AG04450 (cell line): ENCODE measurements at regions not wholly inside any gene's neighbourhood (a gene's known extent, or its start where the extent isn't known, plus 50 kb on each side); places are given as distances from the start of the nearest gene placed in this dataset.

Source experiments
- CTCF ChIA-PET: fragments of 300-600, 350-600 bp; formaldehyde crosslinking; extraction: SDS; loops from one replicate; lab custom pipeline; 2022; ENCODE audit warnings: antibody characterized with exemption, inconsistent platforms; lab: Charles Lee
- POLR2A ChIA-PET: fragments of 350-600 bp; formaldehyde crosslinking; extraction: SDS; loops from one replicate; lab custom pipeline; 2021; ENCODE audit warnings: antibody characterized with exemption, inconsistent platforms; lab: Yijun Ruan, JAX
- DNase-seq: peaks from one replicate; pipeline ENCODE4 v3.0.0-alpha.2; 2011; ENCODE audit warnings: low read depth, low spot score
- H3K27ac ChIP-seq: one replicate; pipeline ENCODE4 v1.5.1; 2012; ENCODE audit warnings: low read depth, low read length, control low read depth
- H3K27me3 ChIP-seq: one replicate; pipeline ENCODE4 v1.6.0; 2012; ENCODE audit warnings: low read length; ENCODE audit not compliant: control insufficient read depth, insufficient read depth
- H3K4me3 ChIP-seq: 2 replicates; pipeline ENCODE4 v1.5.1; 2011; ENCODE audit warnings: mild to moderate bottlenecking, low read depth, low read length, control low read depth
- H3K9me3 ChIP-seq: 2 replicates; pipeline ENCODE4 v1.5.1; 2012; ENCODE audit warnings: low read length; ENCODE audit not compliant: control insufficient read depth, insufficient read depth
- CTCF ChIP-seq: IDR thresholded peaks from 2 replicates; pipeline ENCODE4 v1.5.1; 2011; ENCODE audit warnings: low read depth, low read length, control low read depth, inconsistent platforms

- Histone ChIP-seq H3K9me3 (peaks cover 22% of the 10 kb centered on the region), H3K27me3 (no peaks in the 10 kb centered on the region), H3K4me3 (no peak overlapping the region), H3K27ac (no peak overlapping the region)
- CTCF ChIA-PET: no interaction called here
- POLR2A ChIA-PET: no interaction called here
- no peak for DNase-seq
- TF ChIP-seq CTCF: no peak
These were observed 200.2 kb upstream of the LRRN1 start for GRCh38 chr3:3599016-3599415.

- H3K9me3 ChIP-seq: peaks cover 2% of the 10 kb centered on the region
- ChIA-PET POLR2A (no interaction called here), CTCF (no interaction called here)
- no peaks in the 10 kb centered on the region for H3K27me3 ChIP-seq
- no peak overlapping the region for H3K4me3 ChIP-seq
- no peak for TF ChIP-seq CTCF
- H3K27ac ChIP-seq: no peak overlapping the region
- no peak for DNase-seq
These were observed 204.2 kb upstream of the LRRN1 start for GRCh38 chr3:3594986-3595385.

- H3K4me3 ChIP-seq: no peak overlapping the region
- TF ChIP-seq CTCF: no peak
- H3K9me3 ChIP-seq: no peaks in the 10 kb centered on the region; the same call in 1 of the 2 replicates
- H3K27me3 ChIP-seq: no peaks in the 10 kb centered on the region
- no peak overlapping the region for H3K27ac ChIP-seq
- CTCF ChIA-PET: no interaction called here
- POLR2A ChIA-PET: no interaction called here
- DNase-seq: no peak
These were observed 209.5 kb upstream of the LRRN1 start for GRCh38 chr3:3589715-3590130.

GRCh38 chr3:3587647-3587972 is 211.6 kb upstream of the LRRN1 start:
- TF ChIP-seq CTCF: no peak
- H3K4me3 ChIP-seq: no peak overlapping the region
- CTCF ChIA-PET: no interaction called here
- DNase-seq: no peak
- H3K27me3 ChIP-seq: no peaks in the 10 kb centered on the region
- POLR2A ChIA-PET: no interaction called here
- peaks cover 2% of the 10 kb centered on the region for H3K9me3 ChIP-seq
- no peak overlapping the region for H3K27ac ChIP-seq

- H3K27me3 ChIP-seq: no peaks in the 10 kb centered on the region
- H3K9me3 ChIP-seq: peaks cover 2% of the 10 kb centered on the region
- DNase-seq: no peak
- TF ChIP-seq CTCF: no peak
- H3K4me3 ChIP-seq: no peak overlapping the region
- ChIA-PET CTCF (no interaction called here), POLR2A (no interaction called here)
- no peak overlapping the region for H3K27ac ChIP-seq
These were observed 212.2 kb upstream of the LRRN1 start for GRCh38 chr3:3586843-3587646.
